A673 (cell line): ENCODE measurements at regions not wholly inside any gene's neighbourhood (a gene's known extent, or its start where the extent isn't known, plus 50 kb on each side); places are given as distances from the start of the nearest gene placed in this dataset.
"Not testable (repeated sequence)": the region's sequence is repeated elsewhere in the genome, so short reads cannot be mapped to it uniquely, and the experiment has no call there.

Experiments
- BruUV-seq: library from RNA; stranded (reverse); fragments of 400-500 nt; replicated peaks from 2 replicates; lab custom pipeline; 2021; lab: Mats Ljungman, UMichigan
- CTCF ChIA-PET: fragments of 300-600 bp; sonication (Branson Sonifier 250); formaldehyde crosslinking; loops from one replicate; lab custom pipeline; 2022; ENCODE audit warnings: antibody characterized with exemption; lab: Charles Lee
- POLR2A ChIA-PET: fragments of 300-600 bp; sonication (Branson Sonifier 250); formaldehyde crosslinking; loops from one replicate; lab custom pipeline; 2022; ENCODE audit warnings: antibody characterized with exemption; ENCODE audit not compliant: low non-redundant PET; lab: Charles Lee
- DNase-seq: peaks from one replicate; pipeline ENCODE4 v3.0.0-alpha.2; 2015; ENCODE audit warnings: low spot score
- H3K27ac ChIP-seq: fragments of 200-600 bp; sonication (generic); 2 replicates; pipeline ENCODE4 v1.5.1; 2016; ENCODE audit warnings: mixed run types, low read depth, mild to moderate bottlenecking, mixed read lengths, antibody characterized with exemption, low read length; ENCODE audit not compliant: poor library complexity, severe bottlenecking
- H3K27me3 ChIP-seq: fragments of 200-600 bp; sonication (generic); replicated peaks from 2 replicates; pipeline ENCODE4 v1.6.1; 2017; ENCODE audit warnings: mixed run types, low read depth, mild to moderate bottlenecking, mixed read lengths, antibody characterized with exemption, low read length; ENCODE audit not compliant: insufficient read depth, poor library complexity
- H3K36me3 ChIP-seq: fragments of 200-600 bp; sonication (generic); 2 replicates; pipeline ENCODE4 v1.6.1; 2016; ENCODE audit warnings: mixed run types, mild to moderate bottlenecking, mixed read lengths, antibody characterized with exemption, low read length; ENCODE audit not compliant: insufficient read depth, poor library complexity, severe bottlenecking
- H3K4me1 ChIP-seq: fragments of 200-600 bp; sonication (generic); 2 replicates; pipeline ENCODE4 v1.6.1; 2017; ENCODE audit warnings: mixed run types, mild to moderate bottlenecking, mixed read lengths, antibody characterized with exemption, low read length; ENCODE audit not compliant: insufficient read depth, poor library complexity, severe bottlenecking
- H3K4me3 ChIP-seq: fragments of 200-600 bp; sonication (generic); 2 replicates; pipeline ENCODE4 v1.5.1; 2016; ENCODE audit warnings: low read depth, mixed run types, mild to moderate bottlenecking, mixed read lengths, low read length; ENCODE audit not compliant: poor library complexity, severe bottlenecking
- H3K9me3 ChIP-seq: fragments of 200-600 bp; sonication (generic); 2 replicates; pipeline ENCODE4 v1.6.1; 2016; ENCODE audit warnings: mixed run types, low read depth, mild to moderate bottlenecking, mixed read lengths, antibody characterized with exemption, low read length; ENCODE audit not compliant: poor library complexity, severe bottlenecking
- CTCF ChIP-seq: fragments of 300-800, 200-600 bp; sonication (generic); conservative IDR thresholded peaks from 2 replicates; pipeline ENCODE4 v1.5.1; 2017; ENCODE audit warnings: low read depth, mild to moderate bottlenecking, antibody characterized with exemption, low read length, moderate library complexity, mixed read lengths
- EZH2 ChIP-seq: fragments of 200-600 bp; sonication (generic); IDR thresholded peaks from 2 replicates; pipeline ENCODE4 v1.6.1; 2017; ENCODE audit warnings: borderline replicate concordance, low read depth, mild to moderate bottlenecking, mixed read lengths, antibody characterized with exemption, low read length; ENCODE audit not compliant: poor library complexity, severe bottlenecking
- intact Hi-C: fragments of 100-400 bp; cut with micrococcal nuclease; formaldehyde crosslinking; loops from one replicate; pipeline ENCODE4 v1.10.0; 2022; ENCODE audit not compliant: unreplicated experiment

GRCh38 chr12:104888481-104888880 lies 69.6 kb downstream of the SLC41A2 start:
- Histone ChIP-seq H3K36me3 (no peaks in the 10 kb centered on the region), H3K27me3 (peaks cover 2% of the 10 kb centered on the region), H3K9me3 (no peaks in the 10 kb centered on the region), H3K27ac (no peak overlapping the region), H3K4me1 (no peaks in the 10 kb centered on the region), H3K4me3 (no peak overlapping the region)
- intact Hi-C loops: no loop called here
- DNase-seq: no peak
- no TSS peak for BruUV-seq
- ChIA-PET POLR2A (interaction anchor here (0.7 kb wide), 1 partner anchor 1997 kb away, joined by 3 read pairs; no protein-coding TSS in a partner anchor), CTCF (no interaction called here)
- TF ChIP-seq EZH2: no peak
- TF ChIP-seq CTCF: no peak

DNA sequence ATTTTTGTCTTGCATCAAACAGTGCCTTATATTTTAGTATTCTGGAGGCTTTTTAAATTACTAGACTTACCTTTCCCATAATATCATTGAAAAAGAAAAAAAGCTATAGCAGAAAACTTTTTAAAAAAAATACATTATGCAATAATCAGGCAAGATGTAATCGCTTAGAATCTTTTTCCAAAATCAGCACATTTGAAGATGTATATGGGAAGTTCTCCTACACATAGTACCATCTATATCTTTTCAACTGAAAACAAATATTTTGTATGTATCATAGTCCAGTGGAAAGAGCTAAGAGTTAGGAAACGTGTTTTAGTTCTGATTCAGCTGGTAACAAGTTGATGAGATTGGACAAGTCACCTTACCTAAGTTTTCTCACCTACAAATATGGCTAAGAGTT lies 70.6 kb downstream of the SLC41A2 start:
- Histone ChIP-seq H3K36me3 (no peaks in the 10 kb centered on the region), H3K4me1 (no peaks in the 10 kb centered on the region), H3K9me3 (no peaks in the 10 kb centered on the region), H3K4me3 (no peak overlapping the region), H3K27me3 (peaks cover 2% of the 10 kb centered on the region), H3K27ac (no peak overlapping the region)
- TF ChIP-seq CTCF: no peak
- no peak for TF ChIP-seq EZH2
- BruUV-seq: no TSS peak
- POLR2A ChIA-PET: no interaction called here
- intact Hi-C loops: no loop called here
- DNase-seq: no peak
- CTCF ChIA-PET: no interaction called here

- no peaks in the 10 kb centered on the region for H3K27me3 ChIP-seq
- H3K4me1 ChIP-seq: no peaks in the 10 kb centered on the region
- no peak overlapping the region for H3K4me3 ChIP-seq
- peak; percentile 6 for DNase-seq
- no peaks in the 10 kb centered on the region for H3K36me3 ChIP-seq
- H3K9me3 ChIP-seq: no peaks in the 10 kb centered on the region
- TF ChIP-seq CTCF: no peak
- TF ChIP-seq EZH2: no peak
- ChIA-PET POLR2A (no interaction called here), CTCF (no interaction called here)
- intact Hi-C loops: no loop called here
- BruUV-seq: no TSS peak
- no peak overlapping the region for H3K27ac ChIP-seq
Measured at GRCh38 chr12:104886418-104887401, 71.4 kb downstream of the SLC41A2 start.

- H3K27ac ChIP-seq, DNase-seq, H3K4me3 ChIP-seq, BruUV-seq, H3K4me1 ChIP-seq, H3K27me3 ChIP-seq, H3K36me3 ChIP-seq, H3K9me3 ChIP-seq, POLR2A ChIA-PET, CTCF ChIA-PET: not testable (repeated sequence)
- intact Hi-C loops: loop anchor here (5.0 kb wide), 1 partner anchor 497 kb away; no protein-coding TSS in a partner anchor
Measured at GRCh38 chr12:104878858-104879257, 79.2 kb downstream of the SLC41A2 start.
